CD4-positive, alpha-beta T cell treated with Interleukin-15 for 4 hours (primary cell): ENCODE measurements at regions not wholly inside any gene's neighbourhood (a gene's known extent, or its start where the extent isn't known, plus 50 kb on each side); places are given as distances from the start of the nearest gene placed in this dataset.

Source experiments
- DNase-seq: peaks from one replicate; pipeline ENCODE4 v3.0.0-alpha.2; 2020; ENCODE audit warnings: low spot score

DNA sequence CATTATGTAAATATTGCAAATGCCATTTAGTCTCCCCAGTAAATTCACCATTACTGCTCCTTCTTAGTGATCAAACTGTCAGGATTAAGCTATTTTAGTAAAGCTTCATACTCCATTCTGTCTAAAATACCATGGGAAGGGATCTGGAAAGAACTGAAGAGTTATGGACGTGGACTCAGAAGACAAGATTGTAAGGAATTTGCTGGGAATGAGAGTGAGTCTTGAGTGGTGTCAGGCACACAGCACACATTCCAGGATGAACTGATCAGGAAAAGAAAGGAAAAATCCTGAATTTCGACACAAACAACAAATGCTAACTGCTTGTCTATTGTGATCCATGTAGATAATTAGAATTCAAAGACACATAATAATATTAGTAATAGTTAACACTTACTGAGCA lies 311.0 kb downstream of the CENPC start:
- DNase-seq: no peak

- DNase-seq: no peak
Measured at GRCh38 chr4:67229148-67229547, 316.2 kb downstream of the CENPC start.

- DNase-seq: no peak
Measured at GRCh38 chr4:67220861-67221260, 324.4 kb downstream of the CENPC start.

- DNase-seq: no peak
Measured at GRCh38 chr4:67218883-67219282, 326.4 kb downstream of the CENPC start.

DNA sequence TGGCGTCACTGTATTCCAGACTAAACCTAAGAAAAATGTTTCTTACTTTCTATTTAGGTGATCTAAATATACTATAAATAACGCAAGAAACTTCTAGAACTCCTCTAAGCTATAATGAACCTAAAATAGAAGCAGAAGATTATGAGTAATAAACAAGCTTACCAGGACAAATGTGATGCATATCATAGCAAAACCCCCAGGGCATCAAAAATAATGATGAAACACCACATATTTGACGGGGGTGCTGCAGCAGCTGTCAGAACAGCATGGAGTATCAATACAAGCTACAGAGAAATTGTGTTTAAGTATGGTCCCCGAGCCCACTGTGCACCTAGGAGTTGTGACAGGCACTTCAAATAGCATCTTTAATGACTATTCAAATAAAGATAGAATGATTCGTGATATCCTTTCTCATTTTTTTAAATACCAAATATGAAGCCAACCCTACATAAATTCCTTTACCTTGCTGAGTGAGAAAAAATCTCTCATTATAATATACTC lies 337.3 kb downstream of the CENPC start:
- DNase-seq: no peak

DNA sequence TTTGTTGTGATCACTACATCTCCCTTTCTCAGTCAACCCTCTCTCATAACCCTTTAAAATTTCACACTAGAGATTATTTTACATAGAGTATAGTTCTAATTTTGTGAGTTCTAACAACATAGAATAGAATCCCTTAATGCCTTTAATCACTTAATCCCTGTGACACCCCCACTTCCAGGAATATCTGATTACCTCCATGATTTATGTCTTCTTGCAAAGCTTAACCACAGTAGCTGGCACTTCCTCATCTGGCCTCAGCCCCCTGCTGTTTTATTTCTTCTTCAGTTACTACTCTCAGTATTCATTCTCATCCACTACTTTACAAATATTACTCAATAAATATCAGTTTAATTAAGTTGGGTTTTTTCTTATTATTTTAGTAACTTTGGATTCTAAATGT lies 340.9 kb downstream of the CENPC start:
- DNase-seq: no peak

DNA sequence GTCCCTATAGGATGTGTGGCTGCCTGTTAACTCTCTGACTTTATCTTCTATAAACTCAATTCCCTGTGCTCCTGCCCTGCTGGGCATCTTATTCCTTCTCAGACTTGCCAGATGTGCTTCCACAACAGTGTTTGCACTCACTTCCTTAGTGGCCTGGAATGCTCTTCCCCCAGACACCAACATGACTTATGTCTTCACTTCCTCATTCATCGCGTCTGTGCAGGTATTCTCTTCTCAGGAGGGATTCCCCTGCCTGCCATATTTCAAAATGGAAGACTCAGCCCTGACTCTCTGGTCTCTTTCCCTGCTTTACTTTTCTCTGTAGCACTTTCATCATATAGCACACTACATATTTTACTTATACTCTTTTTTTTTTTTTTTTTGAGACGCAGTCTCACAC lies 344.0 kb downstream of the CENPC start:
- DNase-seq: no peak

- DNase-seq: no peak
Measured at GRCh38 chr4:67198727-67199126, 346.6 kb downstream of the CENPC start.

DNA sequence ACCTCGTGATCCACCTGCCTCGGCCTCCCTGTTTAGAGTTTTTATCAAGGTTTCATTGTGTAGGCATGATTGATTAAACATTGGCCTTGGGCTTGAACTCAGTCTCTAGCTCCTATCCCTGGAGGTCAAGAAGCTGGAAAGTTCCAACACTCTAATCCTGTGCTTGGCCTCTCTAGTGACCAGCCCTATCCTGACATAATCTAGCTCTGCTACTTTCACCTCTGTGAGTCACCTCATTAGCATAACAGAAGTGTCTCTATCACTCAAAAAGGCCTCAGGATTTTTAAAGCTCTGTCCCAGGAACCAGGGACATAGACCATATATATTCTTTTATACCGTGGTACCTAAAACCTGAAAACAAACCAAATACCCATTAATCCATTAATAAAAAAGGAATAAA lies 377.5 kb downstream of the CENPC start:
- no peak for DNase-seq

DNA sequence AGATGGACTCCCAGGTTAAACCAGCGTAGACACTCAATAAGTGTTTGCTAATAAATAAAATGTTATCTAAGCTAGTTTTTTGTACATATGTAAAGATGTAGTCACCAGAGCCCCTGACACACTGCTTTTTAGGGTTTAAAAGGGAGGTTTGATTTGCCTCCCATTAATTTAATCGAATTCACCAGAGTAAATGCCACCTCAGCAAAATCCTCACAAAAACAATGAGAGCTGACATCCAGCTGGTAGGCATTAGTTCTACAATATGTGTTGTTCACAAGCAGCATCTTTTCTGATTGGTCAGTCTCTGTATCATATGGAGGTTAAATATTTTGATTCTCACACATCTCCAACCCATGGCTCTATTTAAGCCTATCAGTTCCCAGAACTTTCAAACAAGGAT lies 382.6 kb downstream of the CENPC start:
- DNase-seq: no peak

- DNase-seq: no peak
Measured at GRCh38 chr4:67161311-67161710, 384.0 kb downstream of the CENPC start.

DNA sequence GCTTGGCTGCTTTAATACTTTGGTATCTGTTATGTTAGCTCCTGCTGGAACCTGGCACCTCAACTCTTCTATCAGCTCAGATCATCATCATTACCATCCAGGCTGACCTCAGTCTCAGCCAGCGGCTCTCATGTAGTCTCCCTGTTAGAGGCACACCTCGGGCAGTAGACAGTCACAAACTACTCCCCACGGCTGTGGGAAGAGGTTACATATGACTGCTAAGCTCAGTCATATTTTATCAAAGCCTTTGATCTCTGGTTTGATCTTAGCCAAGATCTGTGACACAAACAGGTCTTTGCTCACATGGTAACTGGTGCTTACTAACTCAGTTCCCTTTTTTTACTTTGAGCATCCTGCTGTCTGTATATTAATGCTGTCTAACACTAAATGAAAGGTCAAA lies 384.9 kb downstream of the CENPC start:
- DNase-seq: no peak

DNA sequence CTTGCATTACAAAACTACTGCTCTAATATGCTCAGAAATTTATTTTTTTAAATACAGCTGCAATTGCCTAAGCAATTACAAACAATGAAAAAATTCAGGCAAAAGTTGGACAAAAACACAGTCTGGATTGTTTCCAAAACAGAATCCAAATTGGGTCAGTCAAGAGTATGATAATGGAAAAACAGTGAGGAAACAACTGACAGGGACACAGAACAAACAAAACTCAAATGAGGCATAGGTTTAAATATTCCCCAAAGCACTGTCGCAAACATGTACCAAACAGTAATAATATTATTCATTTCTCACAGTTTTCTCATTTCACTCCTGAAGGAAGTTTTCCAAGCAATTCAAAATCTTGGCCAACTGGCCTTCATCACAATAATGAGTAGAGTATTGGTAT lies 386.6 kb downstream of the CENPC start:
- DNase-seq: no peak

GRCh38 chr4:67152976-67153375 lies 392.3 kb downstream of the CENPC start:
- DNase-seq: no peak

- DNase-seq: no peak
Measured at GRCh38 chr4:67151376-67152343, 393.6 kb downstream of the CENPC start.

DNA sequence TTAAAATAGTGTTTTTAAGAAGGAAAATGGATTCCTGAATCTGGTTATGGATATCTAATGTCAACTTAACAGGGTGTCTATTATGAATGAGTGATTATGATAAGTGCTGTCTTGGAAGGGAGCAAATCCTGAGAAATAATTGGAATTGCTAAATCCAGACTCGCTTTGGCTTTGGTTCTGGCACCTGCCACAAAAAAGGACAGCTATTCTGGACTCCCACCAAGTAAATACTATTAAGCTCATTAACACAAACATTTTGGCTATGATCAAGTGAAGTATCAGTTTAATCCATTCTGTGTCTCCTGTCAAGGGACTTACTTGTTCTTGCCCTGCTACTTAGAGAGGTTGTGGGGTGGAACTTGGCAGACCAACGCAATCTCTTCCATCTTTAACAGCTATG lies 403.7 kb downstream of the CENPC start:
- DNase-seq: no peak

DNA sequence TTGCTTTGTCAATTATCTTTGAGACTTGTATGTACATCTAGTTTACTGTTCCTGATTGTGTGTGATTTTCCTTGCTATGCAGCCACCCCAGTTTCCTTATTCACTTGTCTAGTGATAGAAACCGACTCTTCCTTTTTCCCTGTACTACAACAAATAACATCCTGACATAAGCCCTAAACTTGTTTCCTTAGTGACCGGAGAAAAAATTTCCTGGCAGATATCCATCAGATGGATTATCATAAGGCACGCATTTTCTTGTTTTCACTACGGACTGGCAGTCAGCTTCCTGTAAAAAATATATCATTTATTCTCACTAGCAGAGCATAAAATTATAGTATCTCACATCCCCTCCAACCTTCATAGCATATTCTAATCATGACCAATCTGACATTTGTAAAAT lies 410.7 kb downstream of the CENPC start:
- no peak for DNase-seq

- DNase-seq: no peak
Measured at GRCh38 chr4:67133162-67133561, 412.1 kb downstream of the CENPC start.

- no peak for DNase-seq
Measured at GRCh38 chr4:67131224-67131623, 414.1 kb downstream of the CENPC start.

DNA sequence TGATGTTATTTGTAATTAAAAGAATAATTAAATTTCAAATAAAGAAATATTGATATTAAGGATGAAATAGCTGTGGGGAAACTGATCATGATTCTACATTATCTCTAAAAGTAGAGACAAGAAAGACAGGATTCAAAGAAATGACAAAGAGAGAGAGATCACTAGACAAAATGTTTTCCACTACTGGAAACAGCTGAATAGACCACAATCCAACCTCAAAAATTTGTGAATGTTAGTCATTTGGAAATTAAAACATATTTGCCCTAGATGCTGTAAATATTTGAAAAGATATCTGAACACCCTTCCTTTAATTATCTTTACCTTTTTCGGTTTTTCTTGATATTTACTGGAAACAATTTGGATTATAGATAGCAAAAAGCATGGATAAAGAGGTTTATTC lies 414.9 kb downstream of the CENPC start:
- no peak for DNase-seq

DNA sequence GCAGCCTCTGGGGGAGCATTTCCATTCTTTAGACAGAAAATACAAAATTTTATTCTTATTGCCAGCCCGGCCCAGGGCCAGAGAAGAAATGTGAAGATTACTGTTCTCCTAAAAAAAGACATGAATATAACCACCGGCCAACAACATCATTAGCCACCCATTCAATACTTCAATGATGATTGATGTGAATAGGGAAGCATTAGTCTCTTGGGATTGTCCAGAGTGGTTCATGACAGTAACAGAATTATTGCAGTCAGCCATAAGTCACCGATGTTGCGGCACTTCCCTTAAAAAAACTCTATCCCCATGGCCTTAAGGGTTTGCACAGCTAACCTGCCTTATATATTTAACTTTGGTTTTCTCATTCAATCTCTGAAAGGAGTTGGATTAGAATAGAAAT lies 418.7 kb downstream of the CENPC start:
- DNase-seq: no peak

GRCh38 chr4:67125636-67126514 lies 419.4 kb downstream of the CENPC start:
- no peak for DNase-seq

DNA sequence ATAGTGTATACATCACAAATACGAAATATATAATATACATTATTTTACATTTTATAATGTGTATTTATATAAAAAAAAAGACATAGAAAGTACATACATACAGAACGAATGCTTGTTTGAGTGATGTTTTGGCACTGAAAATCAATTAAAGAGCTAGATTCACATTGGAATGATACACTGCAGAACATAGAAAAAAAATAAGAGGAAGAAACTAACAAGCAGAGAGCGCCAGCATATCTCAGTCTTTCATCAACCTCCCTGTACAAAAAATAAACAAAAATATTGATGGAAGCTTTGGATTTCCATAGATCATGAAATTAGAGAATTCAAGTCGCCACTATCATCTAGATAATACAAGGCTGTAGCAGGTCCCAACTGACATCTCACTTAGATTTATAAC lies 420.6 kb downstream of the CENPC start:
- DNase-seq: no peak
